Smooth muscle cell (in vitro differentiated cells): ENCODE measurements at regions not wholly inside any gene's neighbourhood (a gene's known extent, or its start where the extent isn't known, plus 50 kb on each side); places are given as distances from the start of the nearest gene placed in this dataset.

ENCODE experiments used
- DNase-seq: peaks from one replicate; lab custom pipeline; 2025; ENCODE audit not compliant: unreplicated experiment; lab: John Stamatoyannopoulos, UW
- H2AFZ ChIP-seq: fragments of 200-600 bp; sonication (generic); 2 replicates; pipeline ENCODE4 v1.6.0; 2016; ENCODE audit warnings: antibody characterized with exemption, low read depth, mild to moderate bottlenecking
- H3F3A ChIP-seq: fragments of 200-600 bp; sonication (generic); 2 replicates; pipeline ENCODE4 v1.6.0; 2017; ENCODE audit warnings: antibody characterized with exemption, low read depth
- H3K27ac ChIP-seq: fragments of 200-600 bp; sonication (generic); 2 replicates; pipeline ENCODE4 v1.5.1; 2016; ENCODE audit warnings: low read depth, mild to moderate bottlenecking
- H3K27me3 ChIP-seq: fragments of 200-600 bp; sonication (generic); 2 replicates; pipeline ENCODE4 v1.6.1; 2016; ENCODE audit warnings: low read depth, mild to moderate bottlenecking
- H3K36me3 ChIP-seq: fragments of 200-600 bp; sonication (generic); 2 replicates; pipeline ENCODE4 v1.5.1; 2016; ENCODE audit warnings: low read depth
- H3K4me1 ChIP-seq: fragments of 200-600 bp; sonication (generic); 2 replicates; pipeline ENCODE4 v1.5.1; 2016; ENCODE audit warnings: low read depth
- H3K4me2 ChIP-seq: fragments of 200-600 bp; sonication (generic); 2 replicates; pipeline ENCODE4 v1.6.0; 2016; ENCODE audit warnings: mild to moderate bottlenecking
- H3K4me3 ChIP-seq: fragments of 200-600 bp; sonication (generic); 2 replicates; pipeline ENCODE4 v1.5.1; 2016; ENCODE audit warnings: mild to moderate bottlenecking
- H3K79me2 ChIP-seq: fragments of 200-600 bp; sonication (generic); 2 replicates; pipeline ENCODE4 v1.6.0; 2016; ENCODE audit warnings: low read depth, mild to moderate bottlenecking
- H3K9ac ChIP-seq: fragments of 200-600 bp; sonication (generic); 2 replicates; pipeline ENCODE4 v1.6.0; 2016; ENCODE audit warnings: low read depth
- H3K9me3 ChIP-seq: fragments of 200-600 bp; sonication (generic); replicated peaks from 2 replicates; pipeline ENCODE4 v1.5.1; 2016; ENCODE audit warnings: low read depth
- H4K20me1 ChIP-seq: fragments of 200-600 bp; sonication (generic); 2 replicates; pipeline ENCODE4 v1.6.0; 2016; ENCODE audit warnings: low read depth
- WGBS: methylation state at CpG from one replicate; pipeline ENCODE4 v1.1.7; 2016; ENCODE audit warnings: low lambda C conversion rate; 5-methylcytosine and 5-hydroxymethylcytosine counted together
- TF ChIP-seq, protein P1 (sequence below): fragments of 200-600 bp; sonication (generic); IDR thresholded peaks from 2 replicates; pipeline ENCODE4 v1.5.1; 2017; ENCODE audit warnings: borderline replicate concordance, mild to moderate bottlenecking, antibody characterized with exemption; ENCODE audit not compliant: insufficient read depth, poor library complexity, severe bottlenecking

DNA sequence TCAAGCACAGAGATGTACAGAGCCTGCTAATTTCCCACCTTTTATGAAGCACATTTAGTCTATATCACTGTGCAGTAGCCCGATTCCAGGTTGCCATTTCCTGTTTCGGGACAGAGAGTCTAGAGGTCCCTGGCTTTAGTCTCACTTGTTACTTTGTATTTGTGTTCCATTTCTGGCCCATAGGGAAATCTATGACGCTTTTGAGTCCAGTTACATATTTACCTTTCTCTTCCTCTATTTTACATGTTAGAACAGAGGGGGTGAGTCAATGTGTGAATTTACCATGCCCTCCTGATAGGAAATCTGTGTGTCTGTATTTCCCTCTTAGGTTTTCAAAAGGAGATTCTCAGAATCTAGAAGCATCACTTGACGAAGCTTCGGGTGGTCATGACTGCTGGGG lies 227.1 kb upstream of the ZFHX3 start:
- H4K20me1 ChIP-seq = no peaks in the 10 kb centered on the region
- H3K4me3 ChIP-seq = no peak overlapping the region
- TF ChIP-seq, protein P1, sequence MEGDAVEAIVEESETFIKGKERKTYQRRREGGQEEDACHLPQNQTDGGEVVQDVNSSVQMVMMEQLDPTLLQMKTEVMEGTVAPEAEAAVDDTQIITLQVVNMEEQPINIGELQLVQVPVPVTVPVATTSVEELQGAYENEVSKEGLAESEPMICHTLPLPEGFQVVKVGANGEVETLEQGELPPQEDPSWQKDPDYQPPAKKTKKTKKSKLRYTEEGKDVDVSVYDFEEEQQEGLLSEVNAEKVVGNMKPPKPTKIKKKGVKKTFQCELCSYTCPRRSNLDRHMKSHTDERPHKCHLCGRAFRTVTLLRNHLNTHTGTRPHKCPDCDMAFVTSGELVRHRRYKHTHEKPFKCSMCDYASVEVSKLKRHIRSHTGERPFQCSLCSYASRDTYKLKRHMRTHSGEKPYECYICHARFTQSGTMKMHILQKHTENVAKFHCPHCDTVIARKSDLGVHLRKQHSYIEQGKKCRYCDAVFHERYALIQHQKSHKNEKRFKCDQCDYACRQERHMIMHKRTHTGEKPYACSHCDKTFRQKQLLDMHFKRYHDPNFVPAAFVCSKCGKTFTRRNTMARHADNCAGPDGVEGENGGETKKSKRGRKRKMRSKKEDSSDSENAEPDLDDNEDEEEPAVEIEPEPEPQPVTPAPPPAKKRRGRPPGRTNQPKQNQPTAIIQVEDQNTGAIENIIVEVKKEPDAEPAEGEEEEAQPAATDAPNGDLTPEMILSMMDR = no peak
- DNase-seq = no peak
- H2AFZ ChIP-seq = no peak overlapping the region
- no peaks in the 10 kb centered on the region for H3K79me2 ChIP-seq
- no peak overlapping the region for H3K9ac ChIP-seq
- WGBS = 74% methylated on average over 5 of the region's 5 CpGs
- no peak overlapping the region for H3K4me2 ChIP-seq
- H3K4me1 ChIP-seq = no peaks in the 10 kb centered on the region
- no peaks in the 10 kb centered on the region for H3K27me3 ChIP-seq
- H3K27ac ChIP-seq = no peak overlapping the region
- no peaks in the 10 kb centered on the region for H3K9me3 ChIP-seq
- no peaks in the 10 kb centered on the region for H3K36me3 ChIP-seq
- H3F3A ChIP-seq = no peaks in the 10 kb centered on the region

DNA sequence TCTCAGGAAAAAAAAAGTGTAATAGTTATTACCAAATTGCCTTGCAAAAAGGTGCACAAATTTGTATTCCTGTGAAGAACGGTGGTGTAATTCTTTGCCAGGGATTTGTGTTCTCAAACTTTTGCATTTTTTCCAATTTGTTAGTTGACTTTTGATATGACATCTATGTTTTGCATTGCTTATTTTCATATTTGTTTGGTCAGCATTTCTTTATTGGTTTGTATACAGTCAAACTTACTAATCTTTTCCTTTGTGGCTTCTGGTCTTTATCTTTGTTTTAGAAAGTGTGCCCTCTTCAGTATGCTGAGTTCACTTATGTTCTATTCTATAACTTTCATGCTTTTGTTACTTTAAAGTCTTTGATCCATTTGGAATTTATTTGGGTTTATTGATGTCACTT lies 226.2 kb upstream of the ZFHX3 start:
- Histone ChIP-seq H3K79me2 (no peaks in the 10 kb centered on the region), H3F3A (no peaks in the 10 kb centered on the region), H2AFZ (no peak overlapping the region), H3K27ac (no peak overlapping the region), H3K27me3 (no peaks in the 10 kb centered on the region), H3K9me3 (no peaks in the 10 kb centered on the region), H3K4me3 (no peak overlapping the region), H4K20me1 (no peaks in the 10 kb centered on the region), H3K36me3 (no peaks in the 10 kb centered on the region), H3K4me2 (no peak overlapping the region), H3K4me1 (no peaks in the 10 kb centered on the region), H3K9ac (no peak overlapping the region)
- TF ChIP-seq, protein P1 = no peak
- WGBS = 96% methylated on average over 1 of the region's 1 CpG
- DNase-seq = no peak

DNA sequence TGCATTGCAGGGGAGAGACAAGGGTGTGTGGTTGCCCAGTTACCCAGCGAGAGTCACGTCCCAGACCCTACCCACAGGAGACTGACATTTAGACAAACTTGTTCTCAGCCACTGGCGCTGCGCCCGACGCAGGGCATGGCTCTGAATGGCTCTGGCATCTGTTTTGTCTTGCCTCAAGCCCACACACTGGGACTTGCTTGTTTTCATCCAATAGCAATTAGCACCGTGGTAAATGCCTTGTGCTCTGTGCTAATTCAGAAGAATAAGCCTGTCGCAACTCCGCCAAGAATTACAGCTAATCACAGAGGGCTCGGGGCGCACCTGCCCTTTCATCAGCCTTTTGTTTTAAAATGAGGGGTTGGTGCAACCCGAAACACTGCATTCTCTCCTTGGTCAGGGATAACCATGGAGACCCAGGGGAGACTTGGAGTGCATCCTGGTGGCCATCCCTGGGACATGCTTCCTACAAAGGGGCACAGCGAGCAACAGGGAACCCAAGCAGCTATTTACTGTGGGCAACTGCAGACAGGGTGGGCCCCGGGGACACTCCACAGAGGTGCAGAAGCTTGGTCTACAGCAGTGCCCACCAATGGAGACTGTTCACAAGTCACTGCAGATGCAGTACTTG lies 220.6 kb upstream of the ZFHX3 start:
- WGBS = 90% methylated on average over 14 of the region's 14 CpGs

More for the DNA sequence above, 220.6 kb upstream of the ZFHX3 start:
- Histone ChIP-seq H3K27me3 (no peaks in the 10 kb centered on the region), H3K4me2 (no peak overlapping the region), H3K36me3 (no peaks in the 10 kb centered on the region), H3K4me3 (no peak overlapping the region), H4K20me1 (no peaks in the 10 kb centered on the region), H3F3A (no peaks in the 10 kb centered on the region), H3K4me1 (no peaks in the 10 kb centered on the region), H3K9ac (no peak overlapping the region), H3K79me2 (no peaks in the 10 kb centered on the region), H3K27ac (no peak overlapping the region), H2AFZ (no peak overlapping the region), H3K9me3 (no peaks in the 10 kb centered on the region)
- TF ChIP-seq, protein P1 = no peak
- DNase-seq = no peak
